COLO829 (cell line): ENCODE measurements at regions not wholly inside any gene's neighbourhood (a gene's known extent, or its start where the extent isn't known, plus 50 kb on each side); places are given as distances from the start of the nearest gene placed in this dataset.
A peak's percentile ranks its signal among the peaks of the same experiment; 100 is the strongest.
"Not testable (repeated sequence)": the region's sequence is repeated elsewhere in the genome, so short reads cannot be mapped to it uniquely, and the experiment has no call there.

Experiments
- DNase-seq: peaks from one replicate; pipeline ENCODE4 v3.0.0; 2012; ENCODE audit warnings: low spot score

GRCh38 chr15:39396979-39397615 is 183.8 kb upstream of the THBS1 start:
- no peak for DNase-seq

GRCh38 chr15:39397883-39398282 is 183.0 kb upstream of the THBS1 start:
- DNase-seq = no peak

- DNase-seq = no peak
These were observed 181.3 kb upstream of the THBS1 start for GRCh38 chr15:39399600-39399999.

GRCh38 chr15:39400002-39400401 is 180.9 kb upstream of the THBS1 start:
- no peak for DNase-seq

- no peak for DNase-seq
These were observed 179.9 kb upstream of the THBS1 start for GRCh38 chr15:39400821-39401550.

- no peak for DNase-seq
These were observed 177.2 kb upstream of the THBS1 start for GRCh38 chr15:39403640-39404117.

GRCh38 chr15:39404767-39405181 is 176.1 kb upstream of the THBS1 start:
- peak; percentile 58 for DNase-seq

- no peak for DNase-seq
These were observed 174.4 kb upstream of the THBS1 start for GRCh38 chr15:39406485-39406884.

- no peak for DNase-seq
These were observed 173.8 kb upstream of the THBS1 start for GRCh38 chr15:39407116-39407515.

GRCh38 chr15:39409876-39410530 is 170.9 kb upstream of the THBS1 start:
- no peak for DNase-seq

- DNase-seq = no peak
These were observed 169.5 kb upstream of the THBS1 start for GRCh38 chr15:39411102-39411989.

- no peak for DNase-seq
These were observed 167.3 kb upstream of the THBS1 start for GRCh38 chr15:39413558-39413957.

GRCh38 chr15:39414201-39414600 is 166.7 kb upstream of the THBS1 start:
- no peak for DNase-seq

- no peak for DNase-seq
These were observed 165.2 kb upstream of the THBS1 start for GRCh38 chr15:39415634-39416033.

GRCh38 chr15:39416258-39416657 is 164.6 kb upstream of the THBS1 start:
- no peak for DNase-seq

GRCh38 chr15:39417366-39418134 is 163.3 kb upstream of the THBS1 start:
- DNase-seq = peak; percentile 35

- DNase-seq = no peak
These were observed 161.2 kb upstream of the THBS1 start for GRCh38 chr15:39419651-39420050.

- not testable (repeated sequence) for DNase-seq
These were observed 160.6 kb upstream of the THBS1 start for GRCh38 chr15:39420123-39420852.

GRCh38 chr15:39420853-39421192 is 160.1 kb upstream of the THBS1 start:
- DNase-seq = not testable (repeated sequence)
